ENCODE measurements at regions not wholly inside any gene's neighbourhood (a gene's known extent, or its start where the extent isn't known, plus 50 kb on each side); places are given as distances from the start of the nearest gene placed in this dataset.
"Not testable (repeated sequence)": the region's sequence is repeated elsewhere in the genome, so short reads cannot be mapped to it uniquely, and the experiment has no call there.

GRCh38 chr14:89564286-89564957 lies 147.4 kb upstream of the FOXN3 start:
- DNase-seq (ENCODE audit: low spot score), result no peak
- no peak for ATAC-seq (ENCODE audit: low FRiP score)
- TF ChIP-seq, protein P1, sequence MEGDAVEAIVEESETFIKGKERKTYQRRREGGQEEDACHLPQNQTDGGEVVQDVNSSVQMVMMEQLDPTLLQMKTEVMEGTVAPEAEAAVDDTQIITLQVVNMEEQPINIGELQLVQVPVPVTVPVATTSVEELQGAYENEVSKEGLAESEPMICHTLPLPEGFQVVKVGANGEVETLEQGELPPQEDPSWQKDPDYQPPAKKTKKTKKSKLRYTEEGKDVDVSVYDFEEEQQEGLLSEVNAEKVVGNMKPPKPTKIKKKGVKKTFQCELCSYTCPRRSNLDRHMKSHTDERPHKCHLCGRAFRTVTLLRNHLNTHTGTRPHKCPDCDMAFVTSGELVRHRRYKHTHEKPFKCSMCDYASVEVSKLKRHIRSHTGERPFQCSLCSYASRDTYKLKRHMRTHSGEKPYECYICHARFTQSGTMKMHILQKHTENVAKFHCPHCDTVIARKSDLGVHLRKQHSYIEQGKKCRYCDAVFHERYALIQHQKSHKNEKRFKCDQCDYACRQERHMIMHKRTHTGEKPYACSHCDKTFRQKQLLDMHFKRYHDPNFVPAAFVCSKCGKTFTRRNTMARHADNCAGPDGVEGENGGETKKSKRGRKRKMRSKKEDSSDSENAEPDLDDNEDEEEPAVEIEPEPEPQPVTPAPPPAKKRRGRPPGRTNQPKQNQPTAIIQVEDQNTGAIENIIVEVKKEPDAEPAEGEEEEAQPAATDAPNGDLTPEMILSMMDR (IDR thresholded peaks at IDR 0.05), result no peak

GRCh38 chr14:89563471-89563870 lies 146.4 kb upstream of the FOXN3 start:
- ATAC-seq (ENCODE audit: low FRiP score) (peak; percentile 28), DNase-seq (ENCODE audit: low spot score) (no peak)

DNA sequence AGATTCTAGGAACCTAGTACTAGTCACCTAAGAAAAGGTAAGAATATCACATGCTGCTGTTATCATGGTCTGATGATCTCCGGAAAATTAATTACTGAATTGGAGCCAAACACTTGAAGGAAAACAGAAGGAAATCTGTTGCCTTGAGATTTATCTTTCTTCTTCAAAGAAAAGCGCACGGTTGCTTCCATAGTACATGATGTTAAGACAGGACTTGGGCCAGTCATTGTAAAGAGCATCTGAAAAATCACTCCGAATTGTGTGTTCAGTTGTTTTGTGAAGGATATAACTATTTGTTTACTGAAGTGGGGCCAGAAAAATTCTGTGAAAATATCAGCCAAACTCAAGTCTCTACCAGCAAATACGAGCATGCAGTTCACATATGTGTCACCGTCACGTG lies 134.9 kb upstream of the FOXN3 start:
- DNase-seq (ENCODE audit: low spot score) (no peak), ATAC-seq (ENCODE audit: low FRiP score) (no peak)
- TF ChIP-seq, protein P1 (IDR thresholded peaks at IDR 0.05), result no peak

More at GRCh38 chr14:89563471-89563870, 146.4 kb upstream of the FOXN3 start:
- TF ChIP-seq, protein P1 (IDR thresholded peaks at IDR 0.05), result no peak

DNA sequence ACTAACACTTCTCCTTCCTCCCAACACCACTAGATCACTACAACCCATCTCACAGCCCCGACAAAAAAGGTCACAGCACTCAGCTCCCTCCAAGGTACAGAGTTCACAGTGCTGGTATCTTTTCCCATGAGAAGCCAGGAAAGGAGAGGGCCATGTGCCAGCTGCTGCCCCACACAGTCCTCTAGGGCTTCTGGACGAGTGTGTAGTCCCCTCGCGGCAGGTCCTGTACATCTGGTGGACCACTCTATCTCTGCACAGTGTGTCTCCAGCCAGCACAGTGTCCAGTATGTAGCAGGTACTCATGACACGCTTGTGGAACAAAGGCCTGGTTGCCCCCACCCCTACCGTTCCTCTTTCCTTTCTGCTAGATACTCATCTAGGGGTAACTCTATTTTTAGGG lies 134.4 kb upstream of the FOXN3 start:
- DNase-seq (ENCODE audit: low spot score) (no peak), ATAC-seq (ENCODE audit: low FRiP score) (no peak)
- TF ChIP-seq, protein P1 (IDR thresholded peaks at IDR 0.05), result no peak

DNA sequence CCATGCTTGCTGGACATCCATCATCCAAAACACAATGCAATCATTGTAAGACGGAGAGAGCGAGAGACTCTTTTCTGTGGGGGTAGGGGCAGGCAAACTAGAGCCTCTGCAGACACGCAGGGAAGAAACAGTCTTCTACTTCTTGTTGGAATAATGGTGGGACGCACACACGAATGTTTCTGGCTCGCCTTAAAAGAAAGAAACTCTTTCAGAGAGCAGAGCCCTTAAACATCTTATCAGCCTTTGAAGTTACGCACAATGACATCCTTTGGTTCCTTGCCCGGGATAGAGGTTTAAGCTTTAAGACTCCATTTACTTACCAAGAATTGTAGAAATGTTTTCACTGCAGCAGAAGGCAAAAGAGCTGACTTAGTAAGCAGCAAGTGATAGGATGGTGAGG lies 133.8 kb upstream of the FOXN3 start:
- ATAC-seq (ENCODE audit: low FRiP score), result no peak
- TF ChIP-seq, protein P1 (IDR thresholded peaks at IDR 0.05), result no peak
- DNase-seq (ENCODE audit: low spot score), result no peak

DNA sequence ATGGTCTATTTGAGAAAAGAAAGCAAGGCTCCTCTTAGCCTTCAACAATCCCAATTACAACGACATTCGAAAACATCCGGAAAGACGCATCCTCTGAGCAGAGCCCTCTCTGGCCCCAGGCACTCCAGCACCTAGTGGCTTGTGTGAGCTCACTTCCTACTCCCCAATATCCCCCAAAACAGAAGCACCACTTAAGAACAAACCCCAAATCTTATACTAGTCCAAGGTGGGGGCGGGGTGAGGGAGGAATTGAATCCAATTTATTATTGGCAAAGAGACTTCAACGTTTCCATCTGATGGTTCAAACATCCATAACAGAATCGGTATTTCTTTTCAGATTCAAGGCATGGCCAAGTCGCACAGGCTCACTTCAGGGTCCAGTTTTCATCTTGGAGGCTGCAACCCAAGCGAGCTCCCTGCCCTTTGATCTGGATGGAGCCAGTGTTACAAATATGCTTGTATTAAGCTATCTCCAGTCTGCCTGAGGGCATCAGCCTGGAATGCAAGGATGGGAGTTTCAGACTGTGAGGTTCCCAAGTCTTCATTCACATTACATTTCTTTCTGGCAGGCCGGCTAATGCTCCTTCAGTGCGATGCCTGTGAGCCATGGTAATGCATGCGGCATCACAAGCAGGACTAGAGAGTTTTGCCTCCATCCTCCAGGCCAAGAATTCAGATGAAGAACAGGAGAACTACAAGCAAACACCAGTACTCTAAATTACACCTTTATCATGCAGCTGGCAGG lies 132.5 kb upstream of the FOXN3 start:
- DNase-seq (ENCODE audit: low spot score), result no peak
- ATAC-seq (ENCODE audit: low FRiP score), result no peak
- TF ChIP-seq, protein P1 (IDR thresholded peaks at IDR 0.05), result no peak

GRCh38 chr14:89547047-89547446 lies 130.0 kb upstream of the FOXN3 start:
- DNase-seq (ENCODE audit: low spot score); ATAC-seq (ENCODE audit: low FRiP score): not testable (repeated sequence)
